ENCODE measurements at regions not wholly inside any gene's neighbourhood (a gene's known extent, or its start where the extent isn't known, plus 50 kb on each side); places are given as distances from the start of the nearest gene placed in this dataset.

GRCh38 chr13:30025351-30025750 is 174.9 kb upstream of the UBL3 start:
- Histone ChIP-seq H3K27ac (no peak overlapping the region), H3K36me3 (no peaks in the 10 kb centered on the region), H3K9me3 (no peaks in the 10 kb centered on the region), H3K27me3 (no peaks in the 10 kb centered on the region), H3K4me1 (no peaks in the 10 kb centered on the region), H3K4me3 (no peak overlapping the region)
- TF ChIP-seq, protein P1, sequence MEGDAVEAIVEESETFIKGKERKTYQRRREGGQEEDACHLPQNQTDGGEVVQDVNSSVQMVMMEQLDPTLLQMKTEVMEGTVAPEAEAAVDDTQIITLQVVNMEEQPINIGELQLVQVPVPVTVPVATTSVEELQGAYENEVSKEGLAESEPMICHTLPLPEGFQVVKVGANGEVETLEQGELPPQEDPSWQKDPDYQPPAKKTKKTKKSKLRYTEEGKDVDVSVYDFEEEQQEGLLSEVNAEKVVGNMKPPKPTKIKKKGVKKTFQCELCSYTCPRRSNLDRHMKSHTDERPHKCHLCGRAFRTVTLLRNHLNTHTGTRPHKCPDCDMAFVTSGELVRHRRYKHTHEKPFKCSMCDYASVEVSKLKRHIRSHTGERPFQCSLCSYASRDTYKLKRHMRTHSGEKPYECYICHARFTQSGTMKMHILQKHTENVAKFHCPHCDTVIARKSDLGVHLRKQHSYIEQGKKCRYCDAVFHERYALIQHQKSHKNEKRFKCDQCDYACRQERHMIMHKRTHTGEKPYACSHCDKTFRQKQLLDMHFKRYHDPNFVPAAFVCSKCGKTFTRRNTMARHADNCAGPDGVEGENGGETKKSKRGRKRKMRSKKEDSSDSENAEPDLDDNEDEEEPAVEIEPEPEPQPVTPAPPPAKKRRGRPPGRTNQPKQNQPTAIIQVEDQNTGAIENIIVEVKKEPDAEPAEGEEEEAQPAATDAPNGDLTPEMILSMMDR (IDR thresholded peaks at IDR 0.05) = no peak
- TF ChIP-seq POLR2A (IDR thresholded peaks at IDR 0.05) = no peak
- no peak for DNase-seq
- intact Hi-C loops (cut with DNase I; ENCODE audit: low total_unique reads) = no loop called here

- no peaks in the 10 kb centered on the region for H3K36me3 ChIP-seq
- no peaks in the 10 kb centered on the region for H3K4me1 ChIP-seq
- DNase-seq = no peak
- TF ChIP-seq POLR2A (IDR thresholded peaks at IDR 0.05) = no peak
- TF ChIP-seq, protein P1 (IDR thresholded peaks at IDR 0.05) = no peak
- H3K4me3 ChIP-seq = no peak overlapping the region
- H3K9me3 ChIP-seq = no peaks in the 10 kb centered on the region
- no peaks in the 10 kb centered on the region for H3K27me3 ChIP-seq
- intact Hi-C loops (cut with DNase I; ENCODE audit: low total_unique reads) = no loop called here
- H3K27ac ChIP-seq = no peak overlapping the region
Measured at GRCh38 chr13:30024125-30024865, 173.9 kb upstream of the UBL3 start.

- DNase-seq = no peak
- Histone ChIP-seq H3K27me3 (no peaks in the 10 kb centered on the region), H3K27ac (no peak overlapping the region), H3K9me3 (no peaks in the 10 kb centered on the region), H3K4me3 (no peak overlapping the region), H3K36me3 (no peaks in the 10 kb centered on the region), H3K4me1 (no peaks in the 10 kb centered on the region)
- no peak for TF ChIP-seq POLR2A (IDR thresholded peaks at IDR 0.05)
- TF ChIP-seq, protein P1 (IDR thresholded peaks at IDR 0.05) = no peak
- intact Hi-C loops (cut with DNase I; ENCODE audit: low total_unique reads) = no loop called here
Measured at GRCh38 chr13:30023196-30023895, 172.9 kb upstream of the UBL3 start.

GRCh38 chr13:30022796-30023195 is 172.4 kb upstream of the UBL3 start:
- H3K9me3 ChIP-seq = no peaks in the 10 kb centered on the region
- TF ChIP-seq, protein P1 (IDR thresholded peaks at IDR 0.05) = no peak
- TF ChIP-seq POLR2A (IDR thresholded peaks at IDR 0.05) = no peak
- intact Hi-C loops (cut with DNase I; ENCODE audit: low total_unique reads) = no loop called here

GRCh38 chr13:30022256-30022655 is 171.8 kb upstream of the UBL3 start:
- H3K4me1 ChIP-seq = no peaks in the 10 kb centered on the region
- intact Hi-C loops (cut with DNase I; ENCODE audit: low total_unique reads) = no loop called here
- no peaks in the 10 kb centered on the region for H3K36me3 ChIP-seq
- H3K27ac ChIP-seq = peak overlapping the region; percentile 54 to 82
- TF ChIP-seq, protein P1 (IDR thresholded peaks at IDR 0.05) = no peak
- no peak for TF ChIP-seq POLR2A (IDR thresholded peaks at IDR 0.05)
- no peak for DNase-seq
- no peaks in the 10 kb centered on the region for H3K27me3 ChIP-seq
- no peak overlapping the region for H3K4me3 ChIP-seq
- no peaks in the 10 kb centered on the region for H3K9me3 ChIP-seq

More at GRCh38 chr13:30022796-30023195, 172.4 kb upstream of the UBL3 start:
- Histone ChIP-seq H3K27ac (no peak overlapping the region), H3K4me3 (no peak overlapping the region), H3K36me3 (no peaks in the 10 kb centered on the region), H3K4me1 (no peaks in the 10 kb centered on the region), H3K27me3 (no peaks in the 10 kb centered on the region)
- no peak for DNase-seq

Data from uterus (tissue), 3 donors.